ENCODE measurements at regions not wholly inside any gene's neighbourhood (a gene's known extent, or its start where the extent isn't known, plus 50 kb on each side); places are given as distances from the start of the nearest gene placed in this dataset.

DNA sequence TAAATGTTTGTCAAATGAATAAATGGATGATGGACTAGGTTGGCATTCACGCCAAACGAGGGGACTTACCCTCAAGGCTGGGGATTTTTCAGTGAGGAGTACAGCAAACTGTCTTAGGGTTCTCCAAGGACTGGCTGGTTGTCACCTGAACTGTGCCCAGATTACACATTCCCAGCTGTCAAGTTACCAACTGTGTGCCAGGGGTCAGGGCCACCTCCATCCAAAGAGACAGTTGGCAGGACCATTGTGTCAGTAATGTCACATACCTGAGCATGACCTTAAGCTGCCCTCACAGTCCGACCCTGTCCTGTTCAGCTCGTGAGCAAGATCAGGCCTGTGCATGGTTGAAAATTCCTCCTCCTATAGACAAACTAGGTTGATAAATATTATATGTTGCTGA is 116.7 kb downstream of the MID1IP1 start:
- H2AFZ ChIP-seq (ENCODE audit: low read length), result no peak overlapping the region
- H3K4ac ChIP-seq (ENCODE audit: low read depth, low read length), result no peak overlapping the region
- Mint-ChIP-seq H3K4me3 (no peak overlapping the region), H3K27ac (no peak overlapping the region), H3K9me3 (peaks cover 57 to 62% of the 10 kb centered on the region in 2 experiments), H3K36me3 (ENCODE audit: insufficient read depth in 1 of 3, low read depth in 3 of 3) (peaks cover 0 to 9% (median under 1%) of the 10 kb centered on the region in 3 experiments; a peak in 4 of 7 replicates), H3K4me1 (no peaks in the 10 kb centered on the region), H3K27me3 (ENCODE audit: low read depth) (no peaks in the 10 kb centered on the region; the same call in 1 of the 2 replicates)
- H3K23ac ChIP-seq (ENCODE audit: insufficient read length, low read depth, low read length), result no peak overlapping the region
- no peaks in the 10 kb centered on the region for H3K23me2 ChIP-seq (ENCODE audit: insufficient read length, low read depth, low read length, poor library complexity, severe bottlenecking)
- H2BK15ac ChIP-seq (ENCODE audit: low read depth, low read length), result no peak overlapping the region
- no peak overlapping the region for H3T11ph ChIP-seq (ENCODE audit: low read length)
- no peak overlapping the region for H3K4me2 ChIP-seq (ENCODE audit: insufficient read depth, insufficient read length, low read length)
- H3K79me2 ChIP-seq (ENCODE audit: insufficient read depth, low read length), result no peaks in the 10 kb centered on the region
- H2BK12ac ChIP-seq (ENCODE audit: insufficient read length, low read depth, low read length), result no peak overlapping the region
- no peak overlapping the region for H3K27ac ChIP-seq (ENCODE audit: insufficient read length, low read depth, low read length)
- no peak overlapping the region for H3K56ac ChIP-seq (ENCODE audit: insufficient read length, low read depth, low read length)
- no peaks in the 10 kb centered on the region for H3K79me1 ChIP-seq (ENCODE audit: insufficient read depth, low read depth, low read length, poor library complexity, severe bottlenecking)
- no peak overlapping the region for H4K5ac ChIP-seq (ENCODE audit: insufficient read length, low read depth, low read length)
- no peak overlapping the region for H3K9ac ChIP-seq (ENCODE audit: extremely low read depth, insufficient read length, low read length)
- no peak for TF ChIP-seq CTCF (conservative IDR thresholded peaks at IDR 0.05)
- H3K27me3 ChIP-seq (ENCODE audit: insufficient read depth, low read length), result no peaks in the 10 kb centered on the region
- DNase-seq, result no peak
- no peak overlapping the region for H4K8ac ChIP-seq (replicated peaks; ENCODE audit: insufficient read length, low read depth, low read length)
- no peaks in the 10 kb centered on the region for H3K4me1 ChIP-seq (ENCODE audit: insufficient read depth, low read length)
- H2BK120ac ChIP-seq (ENCODE audit: low read depth, low read length, poor library complexity, severe bottlenecking), result no peak overlapping the region
- H4K91ac ChIP-seq (ENCODE audit: insufficient read length, low read depth, low read length), result no peak overlapping the region
- H3K18ac ChIP-seq (ENCODE audit: insufficient read length, low read depth, low read length), result no peak overlapping the region
- H3K9me3 ChIP-seq (ENCODE audit: control insufficient read depth, low read depth, low read length), result peaks cover 7% of the 10 kb centered on the region
- WGBS (ENCODE audit: extremely low coverage, insufficient read length, low lambda C conversion rate), result no CpG with 5 or more reads among the region's 4 CpGs
- H4K20me1 ChIP-seq (ENCODE audit: control insufficient read depth, insufficient read depth, insufficient read length), result no peaks in the 10 kb centered on the region
- H2BK5ac ChIP-seq (ENCODE audit: insufficient read length, low read length), result no peak overlapping the region
- H3K14ac ChIP-seq (ENCODE audit: insufficient read depth, low read length), result no peak overlapping the region
- H2AK5ac ChIP-seq (ENCODE audit: insufficient read length, low read length), result no peak overlapping the region
- no peak overlapping the region for H2BK20ac ChIP-seq (ENCODE audit: low read depth, low read length, poor library complexity, severe bottlenecking)

Measured in H9 (cell line).